GM18909 (cell line): ENCODE measurements at regions not wholly inside any gene's neighbourhood (a gene's known extent, or its start where the extent isn't known, plus 50 kb on each side); places are given as distances from the start of the nearest gene placed in this dataset.

Experiments used
- ATAC-seq: cut with Tn5 transposase; IDR thresholded peaks from one replicate; pipeline ENCODE4 v1.9.1; 2021; ENCODE audit warnings: mild to moderate bottlenecking; ENCODE audit not compliant: unreplicated experiment, poor library complexity

DNA sequence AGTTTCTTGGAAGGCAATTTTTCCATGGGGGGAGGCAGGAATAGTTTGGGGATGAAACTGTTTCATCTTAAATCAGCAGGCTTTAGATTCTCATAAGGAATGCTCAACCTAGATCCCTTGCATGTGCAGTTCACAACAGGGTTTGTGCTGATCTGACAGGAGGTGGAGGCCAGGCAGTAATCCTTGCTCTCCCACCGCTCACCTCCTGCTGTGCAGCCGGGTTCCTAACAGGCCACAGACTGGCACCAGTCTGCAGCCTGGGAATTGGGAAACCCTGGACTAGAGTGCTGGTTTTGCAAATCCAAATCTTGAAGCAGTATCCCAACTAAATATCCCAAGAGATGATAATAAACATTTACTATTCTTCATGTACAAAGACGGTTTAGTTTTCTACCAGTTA, 256.3 kb upstream of the TMCO5A start:
- no peak for ATAC-seq

DNA sequence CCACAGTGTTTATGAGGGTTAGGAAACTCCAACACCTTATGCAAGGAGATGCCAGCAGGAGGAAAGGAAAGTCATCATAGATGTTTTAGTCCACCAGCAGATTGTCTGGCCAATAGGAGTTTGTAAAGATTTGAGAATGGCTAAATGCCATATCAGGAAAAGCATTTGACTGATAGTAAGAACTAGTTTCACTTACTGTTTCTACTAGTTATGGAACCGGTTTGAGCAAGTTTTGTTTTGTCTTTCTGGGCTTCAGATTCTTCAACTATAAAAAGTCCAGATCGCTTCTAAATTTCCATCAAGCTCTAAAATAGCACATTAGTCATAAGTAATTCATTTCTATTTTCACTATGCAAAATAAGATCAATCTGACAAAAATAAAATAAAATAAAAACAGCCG, 254.8 kb upstream of the TMCO5A start:
- ATAC-seq: no peak

DNA sequence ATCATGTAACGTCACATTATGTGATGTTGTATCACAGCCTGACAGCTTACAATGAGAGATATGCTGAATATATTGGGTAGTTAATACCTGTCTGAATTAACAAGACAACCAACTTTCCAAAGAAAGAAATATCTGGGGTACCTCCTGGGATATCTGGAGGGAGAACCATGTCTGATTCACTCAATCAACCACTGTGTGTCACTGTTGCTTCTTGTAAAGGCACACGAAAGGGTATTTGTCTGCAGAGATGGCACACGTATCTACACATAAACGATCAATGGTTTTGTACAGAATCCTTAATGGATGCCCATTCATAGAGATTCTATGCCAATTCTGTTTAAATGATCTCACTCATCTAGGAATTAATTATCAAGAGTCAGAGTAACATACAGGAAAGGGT, 252.1 kb upstream of the TMCO5A start:
- no peak for ATAC-seq

DNA sequence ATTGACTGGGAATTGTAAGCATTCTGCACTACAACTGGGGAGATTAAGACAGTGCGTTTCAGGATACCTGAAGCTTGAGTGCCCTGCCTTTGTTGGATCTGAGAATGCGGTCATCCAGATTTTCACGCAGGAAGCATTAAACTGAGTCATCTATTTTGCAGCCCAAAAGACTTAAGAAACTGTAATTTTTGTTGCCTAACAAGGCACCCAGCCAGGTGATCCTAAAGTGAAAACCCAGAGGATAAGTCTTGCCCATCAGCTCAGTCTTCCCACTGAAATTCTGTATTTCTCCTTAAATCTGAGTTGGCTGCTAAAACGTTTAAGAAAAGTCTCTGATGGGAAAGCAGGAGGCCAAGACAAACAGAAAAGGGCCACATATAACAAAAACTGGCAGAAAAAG, 242.5 kb upstream of the TMCO5A start:
- ATAC-seq: no peak

DNA sequence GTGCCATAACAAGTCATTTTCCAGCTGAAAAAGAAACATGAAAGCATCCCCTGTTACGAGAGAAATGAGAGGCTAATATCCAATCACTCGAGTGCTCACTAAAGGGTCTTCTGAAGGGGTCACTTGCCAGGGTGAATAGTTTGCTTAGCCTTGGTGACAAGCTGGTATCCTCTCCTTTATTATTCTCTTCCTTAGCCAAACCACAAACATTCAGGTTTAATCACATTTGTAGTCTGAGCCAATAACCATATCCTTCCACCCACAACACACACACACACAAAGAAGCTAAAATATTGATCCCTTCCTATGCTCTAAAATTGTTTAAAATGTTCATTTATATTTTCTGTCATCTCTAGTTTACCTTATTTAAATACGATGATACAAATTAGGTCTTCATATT, 240.5 kb upstream of the TMCO5A start:
- no peak for ATAC-seq

DNA sequence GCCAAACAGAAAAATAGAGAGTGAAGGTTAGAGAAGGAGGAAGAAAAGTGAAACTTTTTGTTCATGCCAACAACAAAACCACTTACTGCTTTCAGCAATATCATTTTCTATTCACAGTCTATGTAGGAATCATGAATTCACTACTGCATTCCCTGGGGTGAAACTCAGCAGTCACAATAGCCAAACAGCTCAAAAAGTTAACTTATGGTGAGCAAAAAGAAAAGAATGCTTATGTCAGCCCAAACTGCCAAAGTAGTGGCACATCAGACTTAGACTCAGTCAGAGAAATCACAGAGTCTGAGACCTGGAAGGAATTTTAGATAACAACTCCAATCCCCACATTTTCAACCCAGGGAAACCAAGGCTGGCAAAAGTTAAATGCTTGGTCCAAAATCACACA, 238.7 kb upstream of the TMCO5A start:
- ATAC-seq: no peak

DNA sequence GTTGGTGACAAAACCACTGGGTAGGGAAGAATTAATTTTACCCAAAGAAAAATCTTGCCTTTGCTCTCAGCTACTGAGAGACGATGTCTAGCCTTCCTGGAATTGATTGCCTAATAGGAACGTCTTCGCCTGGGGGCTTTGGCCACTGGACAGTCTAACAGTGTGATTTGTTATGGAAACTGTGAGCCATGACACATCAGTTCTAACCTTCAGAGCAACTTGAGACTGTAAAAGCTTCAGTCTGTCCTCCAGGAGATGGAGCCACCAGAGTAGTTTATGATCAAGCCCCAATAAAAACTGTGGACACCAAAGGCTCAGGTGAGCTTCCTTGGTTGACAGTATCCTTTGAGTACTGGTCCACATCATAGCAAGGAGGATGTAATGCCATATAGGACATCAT, 235.8 kb upstream of the TMCO5A start:
- no peak for ATAC-seq

DNA sequence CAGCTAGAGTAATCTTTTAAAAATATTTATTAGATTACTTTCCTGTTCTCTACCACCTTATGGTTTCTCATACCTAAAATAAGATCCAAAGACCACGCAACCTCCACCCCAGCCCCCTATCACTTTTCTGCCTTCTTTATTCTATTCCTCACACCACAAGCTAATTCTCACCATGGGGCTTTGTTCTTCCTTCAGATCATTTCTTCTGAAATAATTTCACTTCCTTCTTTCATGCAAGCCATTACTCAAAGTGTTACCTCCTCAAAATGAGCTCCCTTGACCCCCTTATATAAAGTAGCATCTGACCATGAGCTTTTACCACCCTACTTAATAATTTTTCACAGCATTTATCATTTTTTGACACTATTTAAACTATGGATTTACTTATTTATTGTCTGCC, 233.2 kb upstream of the TMCO5A start:
- no peak for ATAC-seq

DNA sequence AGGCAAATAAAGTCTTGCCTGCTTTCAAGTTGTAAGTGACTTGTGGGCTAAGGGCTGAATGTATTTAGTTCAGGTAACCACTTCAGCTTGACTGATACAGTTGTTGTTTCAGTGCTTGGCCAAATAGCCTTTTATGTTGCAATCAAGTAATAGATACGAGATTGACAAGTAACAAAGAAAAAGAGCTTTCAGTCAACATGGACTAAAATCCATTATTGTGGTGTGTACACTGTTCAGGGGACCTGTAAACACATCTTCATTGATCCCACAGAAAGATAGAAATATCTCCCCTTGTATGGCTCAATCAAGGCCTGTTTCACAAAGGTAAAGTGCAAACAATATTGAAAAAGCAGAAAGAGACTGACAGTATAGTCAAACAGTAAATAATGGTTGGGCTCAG, 224.8 kb upstream of the TMCO5A start:
- no peak for ATAC-seq

DNA sequence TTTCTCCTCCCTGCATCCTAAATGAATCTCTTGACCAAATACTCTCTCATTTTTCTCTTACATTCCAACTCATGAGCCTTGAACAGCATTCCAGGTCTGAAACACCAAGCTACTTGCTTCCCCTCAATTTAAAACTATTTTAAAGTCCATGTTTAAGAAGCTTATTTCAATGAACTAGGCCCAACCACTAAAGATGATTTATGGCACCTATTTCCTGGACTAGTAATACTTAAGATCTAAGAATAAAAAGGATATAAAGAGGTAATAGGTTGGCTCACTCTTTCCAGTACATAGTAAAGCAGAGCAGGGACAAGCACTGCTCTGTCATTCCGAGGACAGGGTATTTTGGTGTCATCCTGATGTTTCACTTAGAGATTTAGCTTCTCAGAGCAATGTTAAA, 219.3 kb upstream of the TMCO5A start:
- no peak for ATAC-seq

DNA sequence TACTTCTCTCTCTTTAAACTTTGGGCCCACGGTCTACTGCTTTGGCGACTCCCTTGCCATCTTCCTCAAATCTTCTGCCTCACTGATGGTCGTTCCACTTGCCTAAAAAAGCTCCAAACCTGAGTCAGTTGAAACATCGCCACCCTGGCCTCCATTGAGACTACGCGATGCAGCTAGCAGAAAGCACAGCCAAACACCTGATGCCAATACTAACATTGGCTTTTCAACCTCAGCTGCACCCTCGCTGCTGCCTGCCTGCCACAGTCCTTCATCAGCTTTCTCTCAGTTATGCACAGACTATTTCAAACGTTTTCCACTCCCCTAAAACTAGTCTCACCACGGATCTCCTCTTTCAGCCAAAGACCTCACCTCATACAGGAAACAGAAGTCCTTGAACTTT, 214.2 kb upstream of the TMCO5A start:
- no peak for ATAC-seq

DNA sequence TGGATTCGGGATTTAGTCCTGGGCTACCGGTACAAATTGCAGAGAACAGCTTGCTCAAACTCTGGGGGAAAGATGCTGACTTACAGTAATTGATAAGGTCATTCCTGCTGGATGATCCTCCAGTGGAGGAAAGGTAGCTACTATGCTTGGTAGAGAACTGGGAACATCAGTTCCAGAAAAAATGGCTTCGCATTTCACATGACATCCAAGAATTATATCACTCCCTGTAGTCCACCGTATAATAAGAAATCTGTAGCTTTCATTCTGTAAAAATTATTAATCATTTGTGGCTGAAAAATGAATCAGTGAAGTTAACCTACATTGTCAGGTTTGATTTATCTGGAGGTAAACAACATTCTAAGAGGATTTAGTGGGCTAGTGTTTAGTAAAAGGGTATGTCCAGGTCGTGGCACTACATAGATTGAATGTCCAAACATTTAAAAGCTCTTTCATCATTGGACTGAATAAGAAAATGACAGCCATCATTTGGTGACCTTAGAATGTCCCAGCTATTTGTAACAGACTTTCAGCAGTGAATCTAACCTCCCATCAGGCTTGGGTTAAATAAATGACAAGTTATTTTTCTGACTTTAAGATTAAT, 203.2 kb upstream of the TMCO5A start:
- ATAC-seq: no peak

DNA sequence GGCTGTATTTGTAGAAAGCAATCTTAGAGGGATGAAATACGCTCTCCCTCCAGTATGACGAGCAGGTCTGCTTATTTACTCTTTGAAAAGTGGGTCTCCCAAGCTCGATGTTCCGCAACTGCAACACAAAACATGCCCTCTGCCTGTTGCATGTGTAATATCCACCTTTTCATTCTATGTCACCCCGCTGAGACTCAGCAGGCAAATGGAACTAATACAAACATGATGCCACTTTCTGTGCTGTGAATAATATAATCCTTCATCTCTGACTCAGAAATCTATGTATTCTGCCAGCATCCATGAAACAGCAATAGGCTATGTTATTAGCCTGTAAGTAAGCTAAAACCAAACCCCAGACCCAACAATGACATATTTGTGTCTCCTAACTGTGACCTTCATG, 200.8 kb upstream of the TMCO5A start:
- ATAC-seq: no peak

DNA sequence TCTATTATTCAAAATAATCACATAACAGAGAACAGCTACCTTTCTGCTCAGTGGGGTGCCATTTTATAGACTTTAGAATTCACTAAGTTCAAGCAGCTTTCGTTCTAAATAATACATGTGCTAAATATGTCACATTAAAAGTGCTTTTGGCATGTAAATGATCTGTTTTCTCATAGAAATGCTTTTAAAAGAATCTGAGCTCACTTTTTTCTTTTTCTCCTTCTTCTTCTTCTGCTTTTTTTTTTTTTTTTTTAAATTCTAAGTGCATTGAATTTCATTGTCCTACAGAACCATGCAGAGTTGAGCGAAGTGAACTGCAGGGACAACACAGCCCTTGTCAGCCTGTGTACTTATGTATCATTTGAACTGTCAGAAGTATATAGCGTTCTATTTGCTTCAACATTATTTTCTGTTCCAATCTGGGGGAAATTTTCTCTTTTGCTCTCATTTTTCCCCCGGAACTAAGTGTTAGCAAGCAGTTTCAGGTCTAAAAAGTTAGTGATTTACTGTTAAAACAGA, 193.8 kb upstream of the TMCO5A start:
- no peak for ATAC-seq

DNA sequence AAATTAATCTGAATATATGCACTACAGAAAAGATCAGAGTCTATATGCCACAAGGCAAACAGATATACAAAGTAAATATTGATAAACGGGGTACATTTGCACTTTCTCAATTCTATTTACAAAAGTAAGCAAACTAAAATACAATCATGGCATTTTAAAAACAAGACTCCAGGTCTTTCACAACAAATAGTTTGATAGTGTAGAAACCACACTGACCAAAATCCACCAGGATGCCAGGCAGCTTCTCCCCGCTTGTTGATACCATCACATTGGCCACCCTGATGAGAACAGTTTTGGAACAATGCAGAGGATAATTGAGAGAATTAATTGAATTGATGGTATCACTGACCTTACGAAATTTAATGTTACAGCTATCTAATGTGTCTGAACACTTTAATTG, 190.6 kb upstream of the TMCO5A start:
- ATAC-seq: no peak

DNA sequence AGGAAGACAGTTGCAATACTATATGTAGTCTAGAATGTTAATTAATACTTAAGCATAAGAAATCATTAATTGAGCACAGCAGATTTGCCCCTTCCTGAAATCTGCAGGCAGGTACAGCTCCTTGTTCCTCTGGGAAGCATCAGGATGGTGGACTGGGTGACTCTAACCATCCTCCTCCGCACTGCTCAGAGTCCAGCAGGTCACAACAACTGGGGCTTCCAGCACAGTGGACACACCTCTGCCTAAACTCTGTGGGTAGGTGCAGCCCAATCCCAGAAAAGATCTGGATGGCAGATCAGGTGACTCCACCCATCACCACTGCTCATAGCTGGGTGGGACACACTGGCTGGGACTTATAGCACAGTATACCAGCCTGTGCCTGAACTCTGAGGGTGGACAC, 189.9 kb upstream of the TMCO5A start:
- no peak for ATAC-seq

DNA sequence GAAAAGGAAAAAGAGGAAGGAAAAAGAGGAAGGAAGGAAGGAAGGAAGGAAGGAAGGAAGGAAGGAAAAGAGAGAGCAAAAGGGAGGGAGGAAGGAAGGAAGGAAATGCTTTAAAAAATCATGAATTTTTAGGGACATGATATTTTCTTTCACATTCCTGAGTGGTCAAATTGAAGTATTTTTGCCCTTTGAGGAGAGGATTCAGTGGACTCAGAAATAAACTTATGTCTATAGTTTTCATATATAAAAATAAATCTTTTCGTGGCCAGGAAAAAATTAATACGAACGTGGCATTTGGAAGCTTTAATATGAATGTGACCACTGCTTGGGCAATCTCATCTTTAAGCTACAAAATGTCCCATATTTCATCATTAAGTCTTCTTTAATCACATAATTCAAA, 183.0 kb upstream of the TMCO5A start:
- ATAC-seq: no peak

DNA sequence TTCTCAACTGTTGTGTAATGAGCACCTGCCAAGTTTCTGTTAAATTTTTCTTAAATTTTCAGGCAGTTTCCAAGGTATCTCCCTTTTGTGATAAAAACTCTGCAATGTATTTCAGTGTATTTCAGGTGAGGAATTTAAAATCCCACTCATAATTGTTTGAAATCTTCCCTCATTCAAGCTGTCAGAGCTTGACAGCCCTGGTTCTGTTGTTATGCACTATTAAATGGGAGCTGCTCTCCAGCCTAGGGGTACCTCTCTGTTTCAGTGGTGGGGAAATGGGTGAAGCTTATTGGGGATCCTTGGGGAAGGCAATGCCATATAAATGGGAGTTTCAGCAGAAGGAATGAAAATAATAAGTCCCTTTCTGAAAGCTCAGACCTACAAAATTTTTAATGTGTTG, 178.0 kb upstream of the TMCO5A start:
- no peak for ATAC-seq

DNA sequence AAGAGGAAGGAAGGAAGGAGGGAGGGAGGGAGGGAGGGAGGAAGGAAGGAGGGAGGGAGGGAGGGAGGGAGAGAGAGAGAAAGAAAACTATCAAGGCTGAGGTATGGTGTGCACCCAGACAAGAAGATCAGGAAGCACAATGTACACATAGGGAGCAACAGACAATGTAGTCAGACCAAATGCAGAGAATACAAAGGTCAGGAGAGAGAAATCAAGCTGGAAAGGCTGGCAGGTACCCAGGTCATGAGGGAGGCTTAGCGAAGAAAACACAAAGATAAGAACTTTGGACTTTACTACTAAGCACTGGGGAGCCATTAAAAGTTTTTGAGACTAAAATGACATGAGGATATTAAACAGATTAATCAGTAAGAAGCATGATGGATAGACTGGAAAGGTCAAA, 176.0 kb upstream of the TMCO5A start:
- no peak for ATAC-seq

DNA sequence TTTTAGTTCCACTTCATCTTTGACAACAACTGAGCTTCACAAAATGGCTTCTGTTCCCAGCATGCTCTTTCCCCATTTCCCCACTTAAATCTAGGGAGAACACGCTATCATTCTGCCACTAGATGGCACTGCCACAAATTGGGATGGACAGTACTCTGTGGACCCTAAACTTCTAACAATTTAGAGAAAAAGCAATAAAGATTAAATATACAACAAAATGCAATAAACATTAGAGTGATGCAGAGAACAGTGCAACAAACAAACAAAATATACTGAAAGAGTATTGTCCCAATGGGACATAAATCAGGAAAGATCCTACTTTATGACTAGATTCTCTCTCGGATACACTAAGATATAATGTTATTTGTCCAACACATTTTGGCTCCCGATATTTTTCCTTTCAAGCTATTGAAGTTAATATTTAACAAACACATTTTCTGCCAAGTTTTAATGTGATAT, 169.7 kb upstream of the TMCO5A start:
- ATAC-seq: peak; percentile 65

DNA sequence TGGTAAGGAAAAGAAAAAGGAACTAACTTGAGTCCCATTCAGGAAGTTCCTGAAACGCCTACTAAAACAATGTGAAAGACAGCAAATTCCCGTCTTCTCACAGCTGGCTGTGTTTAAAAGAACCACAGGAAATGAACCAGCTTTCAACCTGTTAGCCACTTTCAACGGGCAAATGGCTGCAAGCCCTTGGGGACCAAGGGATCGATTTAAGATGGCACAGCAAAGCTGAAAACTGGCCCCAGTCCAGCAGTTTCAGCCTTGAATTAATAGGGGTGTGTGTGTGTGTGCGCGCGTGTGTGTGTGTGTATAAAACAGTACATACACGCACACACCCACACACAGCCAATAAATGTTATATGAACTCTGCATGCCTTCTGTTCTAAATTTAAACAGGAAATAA, 168.7 kb upstream of the TMCO5A start:
- ATAC-seq: no peak

DNA sequence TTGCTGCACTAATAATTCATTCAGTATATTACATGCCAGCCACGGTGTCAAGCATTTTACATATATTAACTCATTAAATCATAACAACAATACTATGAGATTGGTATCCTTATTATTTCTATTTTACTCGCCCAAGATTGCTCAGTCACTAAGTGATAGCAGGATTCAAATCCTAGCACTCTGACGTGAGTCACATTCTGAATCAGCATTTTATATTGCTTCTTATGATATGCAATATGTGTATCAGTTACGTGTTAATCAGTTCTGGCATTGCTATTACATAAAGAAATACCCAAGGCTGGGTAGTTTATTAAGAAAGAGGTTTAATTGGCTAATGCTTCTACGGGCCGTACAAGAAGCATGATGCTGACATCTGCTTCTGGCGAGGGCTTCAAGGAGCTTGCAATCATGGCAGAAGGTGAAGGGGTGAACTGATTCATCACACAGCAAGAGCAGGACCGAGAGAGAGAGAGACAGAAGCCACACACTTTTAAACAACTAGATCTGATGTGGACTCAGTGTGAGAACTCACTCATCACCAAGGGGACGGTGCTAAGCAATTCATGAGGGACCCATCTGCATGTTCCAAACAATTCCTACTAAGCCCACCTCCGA, 166.5 kb upstream of the TMCO5A start:
- no peak for ATAC-seq
